Ishikawa (cell line): ENCODE measurements at regions not wholly inside any gene's neighbourhood (a gene's known extent, or its start where the extent isn't known, plus 50 kb on each side); places are given as distances from the start of the nearest gene placed in this dataset.

Experiments used
- CEBPB ChIP-seq: IDR thresholded peaks from 2 replicates; pipeline ENCODE4 v1.6.1; 2012
- CREB1 ChIP-seq: IDR thresholded peaks from 2 replicates; pipeline ENCODE4 v1.6.1; 2012; ENCODE audit warnings: low read depth
- EGR1 ChIP-seq: IDR thresholded peaks from 2 replicates; pipeline ENCODE4 v1.6.1; 2012
- EP300 ChIP-seq: IDR thresholded peaks from 2 replicates; pipeline ENCODE4 v1.6.1; 2012; ENCODE audit warnings: borderline replicate concordance
- FOXM1 ChIP-seq: IDR thresholded peaks from 2 replicates; pipeline ENCODE4 v1.6.1; 2012; ENCODE audit warnings: low read depth, borderline replicate concordance
- NFIC ChIP-seq: IDR thresholded peaks from 2 replicates; pipeline ENCODE4 v1.6.1; 2012
- RAD21 ChIP-seq: IDR thresholded peaks from 2 replicates; pipeline ENCODE4 v1.6.1; 2012; ENCODE audit warnings: low read depth
- TAF1 ChIP-seq: IDR thresholded peaks from 2 replicates; pipeline ENCODE4 v1.6.1; 2012; ENCODE audit warnings: low read depth, mild to moderate bottlenecking
- TCF12 ChIP-seq: IDR thresholded peaks from 2 replicates; pipeline ENCODE4 v1.6.1; 2012; ENCODE audit warnings: low read depth
- TEAD4 ChIP-seq: IDR thresholded peaks from 2 replicates; pipeline ENCODE4 v1.6.1; 2012
- YY1 ChIP-seq: IDR thresholded peaks from 2 replicates; pipeline ENCODE4 v1.6.1; 2012; ENCODE audit warnings: low read depth
- ZBTB7A ChIP-seq: IDR thresholded peaks from 2 replicates; pipeline ENCODE4 v1.6.1; 2012; ENCODE audit warnings: low read depth
- TF ChIP-seq, protein P1 (sequence below): IDR thresholded peaks from 2 replicates; pipeline ENCODE4 v1.6.1; 2012; ENCODE audit warnings: low read depth, mild to moderate bottlenecking
- TF ChIP-seq, protein P2 (sequence below): IDR thresholded peaks from 2 replicates; pipeline ENCODE4 v1.6.1; 2012
- TF ChIP-seq, protein P3 (sequence below): IDR thresholded peaks from 2 replicates; pipeline ENCODE4 v1.6.1; 2012

DNA sequence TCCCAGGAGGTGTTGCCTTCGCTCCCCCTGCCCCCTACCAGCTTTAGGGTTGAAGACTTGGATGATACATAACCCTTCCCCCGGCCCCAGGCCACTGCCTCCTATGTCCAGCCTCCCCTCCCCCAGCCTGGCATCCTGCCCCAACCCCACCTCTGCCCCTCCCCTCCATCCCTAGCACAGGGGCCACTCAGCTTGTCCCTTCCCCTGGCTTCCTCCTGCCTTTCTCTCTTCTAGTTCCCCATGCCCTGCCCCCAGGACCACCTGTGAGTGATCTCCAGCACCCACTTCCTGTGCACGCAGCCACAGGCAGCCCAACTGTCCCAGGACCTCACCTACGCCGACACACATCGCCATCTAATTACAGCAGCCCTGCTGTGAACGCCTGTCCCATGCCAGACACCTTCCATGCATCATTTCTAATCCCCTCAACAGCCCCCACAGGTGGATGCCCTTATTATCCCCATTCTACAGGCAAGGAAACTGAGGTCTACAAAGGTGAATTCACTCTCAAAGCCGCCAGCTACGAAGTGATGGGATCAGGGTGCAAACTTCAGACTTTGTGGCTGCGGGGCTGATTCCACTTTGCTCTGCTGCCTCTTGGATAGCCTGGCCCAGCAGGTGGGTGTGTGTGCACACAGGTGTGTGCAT lies 82.4 kb upstream of the CHST15 start:
- TF ChIP-seq, protein P1, sequence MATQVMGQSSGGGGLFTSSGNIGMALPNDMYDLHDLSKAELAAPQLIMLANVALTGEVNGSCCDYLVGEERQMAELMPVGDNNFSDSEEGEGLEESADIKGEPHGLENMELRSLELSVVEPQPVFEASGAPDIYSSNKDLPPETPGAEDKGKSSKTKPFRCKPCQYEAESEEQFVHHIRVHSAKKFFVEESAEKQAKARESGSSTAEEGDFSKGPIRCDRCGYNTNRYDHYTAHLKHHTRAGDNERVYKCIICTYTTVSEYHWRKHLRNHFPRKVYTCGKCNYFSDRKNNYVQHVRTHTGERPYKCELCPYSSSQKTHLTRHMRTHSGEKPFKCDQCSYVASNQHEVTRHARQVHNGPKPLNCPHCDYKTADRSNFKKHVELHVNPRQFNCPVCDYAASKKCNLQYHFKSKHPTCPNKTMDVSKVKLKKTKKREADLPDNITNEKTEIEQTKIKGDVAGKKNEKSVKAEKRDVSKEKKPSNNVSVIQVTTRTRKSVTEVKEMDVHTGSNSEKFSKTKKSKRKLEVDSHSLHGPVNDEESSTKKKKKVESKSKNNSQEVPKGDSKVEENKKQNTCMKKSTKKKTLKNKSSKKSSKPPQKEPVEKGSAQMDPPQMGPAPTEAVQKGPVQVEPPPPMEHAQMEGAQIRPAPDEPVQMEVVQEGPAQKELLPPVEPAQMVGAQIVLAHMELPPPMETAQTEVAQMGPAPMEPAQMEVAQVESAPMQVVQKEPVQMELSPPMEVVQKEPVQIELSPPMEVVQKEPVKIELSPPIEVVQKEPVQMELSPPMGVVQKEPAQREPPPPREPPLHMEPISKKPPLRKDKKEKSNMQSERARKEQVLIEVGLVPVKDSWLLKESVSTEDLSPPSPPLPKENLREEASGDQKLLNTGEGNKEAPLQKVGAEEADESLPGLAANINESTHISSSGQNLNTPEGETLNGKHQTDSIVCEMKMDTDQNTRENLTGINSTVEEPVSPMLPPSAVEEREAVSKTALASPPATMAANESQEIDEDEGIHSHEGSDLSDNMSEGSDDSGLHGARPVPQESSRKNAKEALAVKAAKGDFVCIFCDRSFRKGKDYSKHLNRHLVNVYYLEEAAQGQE, result no peak
- TF ChIP-seq, protein P2, sequence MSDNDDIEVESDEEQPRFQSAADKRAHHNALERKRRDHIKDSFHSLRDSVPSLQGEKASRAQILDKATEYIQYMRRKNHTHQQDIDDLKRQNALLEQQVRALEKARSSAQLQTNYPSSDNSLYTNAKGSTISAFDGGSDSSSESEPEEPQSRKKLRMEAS, result no peak
- TF ChIP-seq EP300 (no peak), TAF1 (no peak), ZBTB7A (no peak), RAD21 (no peak), EGR1 (no peak), NFIC (no peak), FOXM1 (no peak), TCF12 (no peak), TEAD4 (no peak), CREB1 (no peak), CEBPB (no peak), YY1 (no peak)
- TF ChIP-seq, protein P3, sequence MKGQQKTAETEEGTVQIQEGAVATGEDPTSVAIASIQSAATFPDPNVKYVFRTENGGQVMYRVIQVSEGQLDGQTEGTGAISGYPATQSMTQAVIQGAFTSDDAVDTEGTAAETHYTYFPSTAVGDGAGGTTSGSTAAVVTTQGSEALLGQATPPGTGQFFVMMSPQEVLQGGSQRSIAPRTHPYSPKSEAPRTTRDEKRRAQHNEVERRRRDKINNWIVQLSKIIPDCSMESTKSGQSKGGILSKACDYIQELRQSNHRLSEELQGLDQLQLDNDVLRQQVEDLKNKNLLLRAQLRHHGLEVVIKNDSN, result no peak

DNA sequence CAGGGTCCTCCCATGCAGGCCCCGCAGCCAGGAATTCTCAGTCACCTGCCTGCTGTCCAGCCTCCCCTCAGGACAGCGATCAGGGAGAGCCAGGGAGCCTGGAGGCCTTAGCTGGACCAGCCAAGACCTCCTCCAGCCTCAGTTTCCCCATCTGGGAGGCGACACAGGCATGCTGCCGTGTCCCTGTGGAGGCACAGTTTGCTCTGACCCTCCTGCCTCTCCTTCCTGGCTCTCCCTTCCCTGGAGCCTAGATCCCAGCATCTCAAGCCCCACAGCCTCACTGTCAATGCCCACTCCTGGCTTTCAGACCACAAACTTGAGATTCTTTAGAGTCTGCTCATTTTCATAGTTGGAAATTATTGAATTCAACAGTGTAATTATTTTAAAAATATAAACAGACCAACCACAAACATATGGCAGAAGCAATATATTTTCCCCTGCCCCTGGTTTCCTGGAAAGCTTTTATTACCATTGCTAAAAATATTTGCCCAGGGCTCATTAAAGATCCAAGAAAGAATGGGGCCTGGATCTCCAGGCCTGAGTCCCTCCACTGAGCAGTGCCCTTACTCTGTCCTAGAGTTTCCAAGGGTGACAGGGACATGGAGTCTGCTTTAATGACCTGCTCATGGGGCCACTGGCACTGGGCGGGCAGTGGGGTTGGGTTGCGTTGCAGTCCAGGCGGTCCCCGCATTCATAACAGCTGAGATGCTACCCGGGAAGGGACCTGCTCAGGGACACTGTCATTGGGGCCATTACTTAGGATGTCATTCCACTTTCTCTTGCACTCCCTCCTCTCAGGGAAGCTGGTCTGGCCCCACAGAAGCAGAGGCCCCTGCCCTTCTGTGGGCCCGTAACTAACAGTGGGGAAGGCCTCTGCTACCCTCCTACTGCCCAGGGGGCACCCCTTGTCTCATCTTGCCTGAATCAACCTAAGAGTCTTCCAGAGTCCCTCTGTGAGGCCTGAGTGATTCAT lies 81.6 kb upstream of the CHST15 start:
- no peak for TF ChIP-seq EGR1
- TF ChIP-seq, protein P2, result no peak

DNA sequence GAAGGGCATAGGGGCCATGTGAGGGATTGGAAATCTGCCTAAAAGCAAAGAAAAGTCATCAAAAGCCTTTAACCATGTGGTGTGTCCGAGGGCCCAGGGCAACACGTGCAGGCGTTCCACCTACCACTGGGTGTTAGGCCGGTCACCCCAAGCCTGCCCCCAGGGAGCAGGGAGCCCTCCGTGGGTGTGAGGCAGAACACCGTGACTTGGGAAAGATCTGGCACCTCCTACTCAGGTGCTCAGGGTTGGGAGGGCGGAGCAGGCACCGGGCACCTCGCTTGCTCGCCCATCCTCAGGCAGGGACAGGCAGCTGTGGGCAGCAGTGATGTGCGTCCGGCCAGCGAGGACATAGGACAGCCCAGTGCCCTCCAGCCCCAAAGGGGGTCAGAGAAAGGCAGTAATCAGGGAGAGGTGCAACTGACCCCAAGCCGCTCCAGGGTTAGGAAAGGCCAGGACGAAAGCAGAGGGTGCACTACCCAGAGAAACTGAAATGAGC lies 80.7 kb upstream of the CHST15 start:
- TF ChIP-seq RAD21 (no peak), TAF1 (no peak), CREB1 (no peak), NFIC (no peak), YY1 (no peak), TCF12 (no peak), EP300 (no peak), TEAD4 (no peak), CEBPB (no peak), ZBTB7A (no peak), FOXM1 (no peak)
- TF ChIP-seq, protein P3, result no peak

DNA sequence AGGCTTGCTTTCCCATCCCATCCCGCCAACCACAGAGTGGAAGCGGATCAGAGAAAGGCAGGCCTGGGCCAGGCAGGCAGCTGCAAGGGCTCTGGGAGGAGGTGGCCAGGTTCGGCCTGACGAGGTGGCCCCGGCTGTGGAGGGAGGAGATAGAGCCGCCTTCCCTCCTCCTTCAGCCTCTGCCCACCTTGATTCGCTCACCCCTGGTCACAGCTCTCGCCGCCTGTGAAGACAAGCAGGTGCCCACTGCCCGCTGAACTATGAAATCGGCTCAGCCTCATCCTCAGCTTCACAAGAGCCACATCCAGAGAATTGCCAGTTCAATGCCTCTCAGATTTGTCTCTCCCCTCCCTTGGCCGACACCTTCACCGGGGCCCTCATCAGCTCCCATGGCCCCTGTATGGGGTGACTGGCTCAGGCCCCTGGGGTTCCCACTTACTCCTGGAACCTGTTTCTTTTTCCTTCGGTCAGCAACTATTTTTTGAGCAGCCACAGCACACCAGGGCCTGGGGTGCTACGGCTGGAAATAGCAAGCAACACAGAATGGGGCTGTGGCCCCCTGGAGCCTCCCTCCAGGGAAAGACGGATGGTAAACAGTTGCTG lies 80.0 kb upstream of the CHST15 start:
- TF ChIP-seq, protein P2, result no peak
- TF ChIP-seq CEBPB, result no peak
- TF ChIP-seq TAF1, result no peak
- no peak for TF ChIP-seq EP300
- TF ChIP-seq, protein P3, result no peak
- no peak for TF ChIP-seq ZBTB7A
- no peak for TF ChIP-seq FOXM1
- no peak for TF ChIP-seq EGR1
- TF ChIP-seq, protein P1, result no peak
- no peak for TF ChIP-seq YY1
- TF ChIP-seq CREB1, result no peak
- TF ChIP-seq TEAD4, result no peak
- no peak for TF ChIP-seq RAD21
- no peak for TF ChIP-seq TCF12
- TF ChIP-seq NFIC, result no peak
